Activated T-cell treated with anti-CD3 and anti-CD28 coated beads, Interleukin-2, amount 50 U/mL, for 4 hours (primary cell): ENCODE measurements at regions not wholly inside any gene's neighbourhood (a gene's known extent, or its start where the extent isn't known, plus 50 kb on each side); places are given as distances from the start of the nearest gene placed in this dataset.

ENCODE experiments used
- ATAC-seq, 2 donors: fragments of 200-7000 bp; cut with Tn5 transposase; one replicate each; pipeline ENCODE4 v1.10.0; 2021
- DNase-seq: peaks from one replicate; pipeline ENCODE4 v3.0.0-alpha.2; 2020
- H3K27me3 Mint-ChIP-seq: one replicate; pipeline ENCODE4 v1.8.0; 2021; ENCODE audit warnings: low read depth, mixed read lengths
- H3K36me3 Mint-ChIP-seq: one replicate; pipeline ENCODE4 v1.8.0; 2022; ENCODE audit warnings: mixed read lengths; ENCODE audit not compliant: insufficient read depth
- H3K4me1 Mint-ChIP-seq: one replicate; pipeline ENCODE4 v1.8.0; 2021; ENCODE audit warnings: low read depth, mixed read lengths
- H3K4me3 Mint-ChIP-seq: one replicate; pipeline ENCODE4 v1.8.0; 2021; ENCODE audit warnings: mild to moderate bottlenecking, moderate library complexity, mixed read lengths
- H3K9me3 Mint-ChIP-seq: one replicate; pipeline ENCODE4 v1.8.0; 2021; ENCODE audit warnings: mixed read lengths

DNA sequence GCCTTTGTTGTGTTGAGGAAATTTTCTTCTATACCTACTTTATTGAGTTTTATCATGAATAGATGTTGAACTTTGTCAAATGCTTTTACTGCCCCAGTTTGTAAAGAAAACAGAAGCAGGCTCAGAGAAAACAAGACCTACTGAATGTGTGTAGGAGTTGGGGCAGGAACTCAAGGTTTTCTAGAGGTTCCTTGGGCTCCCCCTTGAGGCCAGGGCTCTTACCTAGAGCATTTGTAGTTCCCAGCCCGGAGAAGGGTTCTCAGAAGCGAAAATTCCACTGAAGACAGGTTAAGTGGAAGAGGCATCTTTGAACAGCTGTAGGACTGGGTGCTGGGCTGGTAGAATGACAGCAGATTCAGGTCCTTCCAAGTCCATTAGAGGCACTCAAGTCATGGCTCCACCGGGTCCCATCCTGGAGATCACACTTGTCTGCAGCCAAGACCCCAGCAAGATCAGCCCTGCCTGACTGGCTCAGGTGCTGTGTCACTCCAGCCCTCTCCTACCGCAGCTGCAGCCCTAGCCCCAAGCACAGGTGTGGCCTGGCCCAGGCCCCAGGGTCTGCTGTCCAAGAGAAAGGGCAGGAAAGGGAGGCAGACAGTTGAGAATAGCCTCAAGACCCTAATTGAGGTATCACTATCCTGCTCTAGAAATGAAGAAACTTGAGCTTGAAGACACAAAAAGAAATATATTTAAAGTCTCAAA lies 425.5 kb downstream of the PCDH20 start:
- ATAC-seq, result no peak
- DNase-seq, result no peak
- Mint-ChIP-seq H3K9me3 (peaks cover 6% of the 10 kb centered on the region), H3K4me1 (no peaks in the 10 kb centered on the region), H3K4me3 (no peak overlapping the region), H3K27me3 (no peaks in the 10 kb centered on the region), H3K36me3 (no peaks in the 10 kb centered on the region)

DNA sequence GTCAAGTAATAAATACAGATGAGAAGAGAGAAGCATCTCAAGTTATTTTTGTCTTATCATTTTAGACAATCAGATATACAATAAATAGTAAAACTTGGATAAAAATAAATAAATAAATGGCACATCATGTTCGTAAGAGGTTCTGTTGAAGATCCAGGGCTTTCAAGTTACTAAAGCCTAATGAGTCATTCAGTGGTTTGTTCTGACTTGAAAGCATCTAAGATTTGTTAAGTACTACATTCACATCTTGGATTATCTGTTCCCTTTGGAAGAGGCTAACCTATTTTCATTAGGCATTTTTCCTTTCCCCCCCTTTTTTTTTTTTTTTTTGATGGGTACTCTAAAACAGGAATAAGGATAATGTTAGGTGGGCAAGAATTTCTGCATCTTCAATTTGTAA lies 429.3 kb downstream of the PCDH20 start:
- Mint-ChIP-seq H3K9me3 (peaks cover 9% of the 10 kb centered on the region), H3K36me3 (no peaks in the 10 kb centered on the region), H3K27me3 (no peaks in the 10 kb centered on the region), H3K4me1 (no peaks in the 10 kb centered on the region), H3K4me3 (no peak overlapping the region)
- DNase-seq (no peak), ATAC-seq (no peak)

DNA sequence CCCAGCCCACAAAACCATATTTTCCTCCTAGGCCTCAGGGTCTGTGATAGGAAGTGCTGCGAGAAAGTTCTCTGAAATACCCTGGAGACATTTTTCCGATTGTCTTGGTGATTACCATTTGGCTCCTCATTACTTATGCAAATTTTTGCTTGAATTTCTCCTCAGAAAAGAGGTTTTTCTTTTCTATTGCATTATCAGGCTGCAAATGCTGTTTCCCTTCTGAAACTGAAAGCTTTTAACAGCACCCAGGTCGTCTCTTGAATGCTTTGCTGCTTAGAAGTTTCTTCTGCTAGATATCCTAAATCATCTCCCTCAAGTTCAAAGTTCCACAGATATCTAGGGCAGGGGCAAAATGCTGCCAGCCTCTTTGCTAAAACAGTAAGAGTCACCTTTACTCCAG lies 434.2 kb downstream of the PCDH20 start:
- Mint-ChIP-seq H3K4me3 (no peak overlapping the region), H3K27me3 (no peaks in the 10 kb centered on the region), H3K36me3 (no peaks in the 10 kb centered on the region), H3K4me1 (no peaks in the 10 kb centered on the region), H3K9me3 (peaks cover 11% of the 10 kb centered on the region)
- DNase-seq (no peak), ATAC-seq (no peak)

DNA sequence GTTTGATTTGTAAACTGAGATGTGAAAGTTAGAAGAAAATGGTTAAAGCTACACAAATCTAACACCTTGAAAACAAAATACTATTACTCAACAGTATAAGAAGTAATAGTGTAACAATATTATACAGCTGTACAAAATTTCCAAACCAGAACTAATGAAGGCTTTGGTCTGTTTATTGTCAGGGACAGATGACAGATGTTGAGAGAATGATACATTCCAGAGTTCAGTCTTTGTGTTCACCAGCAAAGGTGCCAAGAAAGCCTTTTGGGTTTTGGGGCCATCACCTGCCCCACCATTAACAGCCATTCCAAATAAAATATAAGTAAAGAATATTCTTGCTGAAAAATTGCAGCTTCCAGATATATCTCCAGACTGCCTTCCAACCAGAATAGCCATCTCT lies 439.3 kb downstream of the PCDH20 start:
- ATAC-seq (no peak), DNase-seq (no peak)
- Mint-ChIP-seq H3K27me3 (no peaks in the 10 kb centered on the region), H3K4me3 (no peak overlapping the region), H3K4me1 (no peaks in the 10 kb centered on the region), H3K9me3 (peaks cover 10% of the 10 kb centered on the region), H3K36me3 (no peaks in the 10 kb centered on the region)

DNA sequence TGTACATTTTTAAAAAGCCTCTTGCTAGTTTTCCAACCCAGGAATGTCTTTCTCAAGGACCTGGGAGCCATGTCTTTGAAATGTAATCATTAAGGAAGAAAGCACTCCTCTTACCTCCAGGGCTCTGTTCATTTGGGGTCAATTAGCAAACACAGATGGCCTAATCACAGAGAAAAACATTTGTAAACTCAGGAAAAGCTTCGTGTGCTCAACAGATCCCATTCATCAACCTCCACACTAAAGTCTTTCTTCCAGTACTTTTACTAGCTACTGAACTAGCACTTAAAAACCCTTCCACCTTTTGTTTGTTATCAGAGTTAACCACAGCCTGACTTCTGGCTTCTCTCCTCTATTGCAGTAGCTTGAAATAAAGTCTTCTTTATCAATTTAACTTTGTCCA lies 441.4 kb downstream of the PCDH20 start:
- H3K27me3 Mint-ChIP-seq, result no peaks in the 10 kb centered on the region
- H3K4me1 Mint-ChIP-seq, result no peaks in the 10 kb centered on the region
- H3K9me3 Mint-ChIP-seq, result peaks cover 12% of the 10 kb centered on the region
- H3K4me3 Mint-ChIP-seq, result no peak overlapping the region
- no peaks in the 10 kb centered on the region for H3K36me3 Mint-ChIP-seq
- no peak for ATAC-seq
- DNase-seq, result no peak

DNA sequence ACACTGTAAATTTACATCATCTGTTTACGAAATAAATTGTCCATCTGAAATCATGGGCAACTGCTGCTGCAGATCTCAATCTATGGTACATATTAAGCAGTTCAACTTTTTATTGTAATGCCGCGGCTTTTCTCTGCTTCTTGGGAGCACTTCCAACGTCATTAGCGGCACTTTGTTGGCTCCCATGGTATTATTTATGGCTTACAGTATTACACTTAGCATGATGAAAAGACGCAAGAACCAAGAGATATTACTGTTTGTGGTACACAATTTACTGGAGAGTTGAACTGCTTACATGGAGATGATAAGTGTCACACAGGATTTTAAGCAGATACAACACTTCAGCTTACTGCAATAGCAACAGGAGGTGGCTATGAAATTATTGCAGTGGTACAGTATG lies 442.1 kb downstream of the PCDH20 start:
- Mint-ChIP-seq H3K27me3 (no peaks in the 10 kb centered on the region), H3K4me1 (no peaks in the 10 kb centered on the region), H3K4me3 (no peak overlapping the region), H3K9me3 (peaks cover 12% of the 10 kb centered on the region), H3K36me3 (no peaks in the 10 kb centered on the region)
- no peak for ATAC-seq
- no peak for DNase-seq

DNA sequence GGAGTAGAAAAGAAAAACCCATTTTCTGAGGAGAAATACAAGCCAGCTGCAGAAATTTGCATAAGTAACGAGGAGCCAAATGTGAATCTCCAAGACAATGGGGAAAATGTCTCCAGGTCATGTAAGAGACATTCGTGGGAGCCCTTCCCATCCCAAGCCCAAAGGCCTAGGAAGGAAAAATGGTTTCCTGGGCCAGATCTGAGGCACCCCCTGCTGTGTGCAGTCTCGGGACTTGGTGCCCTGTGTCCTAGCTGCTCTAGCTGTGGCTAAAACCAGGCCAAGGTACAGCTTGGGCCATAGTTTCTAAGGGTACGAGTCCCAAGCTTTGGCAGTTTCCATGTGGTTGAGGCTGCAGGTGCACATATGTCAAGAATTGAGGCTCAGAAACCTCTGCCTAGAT lies 444.9 kb downstream of the PCDH20 start:
- H3K9me3 Mint-ChIP-seq, result peaks cover 9% of the 10 kb centered on the region
- ATAC-seq, result no peak
- no peaks in the 10 kb centered on the region for H3K4me1 Mint-ChIP-seq
- DNase-seq, result no peak
- H3K36me3 Mint-ChIP-seq, result no peaks in the 10 kb centered on the region
- no peaks in the 10 kb centered on the region for H3K27me3 Mint-ChIP-seq
- H3K4me3 Mint-ChIP-seq, result no peak overlapping the region

DNA sequence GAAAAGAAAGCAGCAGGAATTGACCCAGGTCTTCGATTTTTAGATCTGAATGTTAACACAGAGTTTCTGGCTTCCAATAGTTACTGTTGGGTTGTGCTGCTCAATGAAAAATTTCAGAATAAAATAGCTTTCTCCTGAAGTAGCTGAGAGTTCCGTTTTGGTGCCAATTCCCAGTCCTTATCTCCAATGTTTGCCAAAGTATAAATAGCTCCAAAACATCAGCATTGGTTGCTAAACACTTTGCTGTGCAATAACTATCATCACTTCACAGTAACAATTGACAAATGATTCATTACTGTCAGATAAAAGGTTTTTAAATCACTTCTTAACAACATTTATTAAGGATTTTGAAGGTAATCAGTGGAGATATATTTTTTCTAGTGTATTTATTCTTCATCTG lies 446.0 kb downstream of the PCDH20 start:
- no peaks in the 10 kb centered on the region for H3K36me3 Mint-ChIP-seq
- no peak for DNase-seq
- H3K4me3 Mint-ChIP-seq, result no peak overlapping the region
- no peaks in the 10 kb centered on the region for H3K4me1 Mint-ChIP-seq
- H3K9me3 Mint-ChIP-seq, result peaks cover 7% of the 10 kb centered on the region
- H3K27me3 Mint-ChIP-seq, result no peaks in the 10 kb centered on the region
- no peak for ATAC-seq

DNA sequence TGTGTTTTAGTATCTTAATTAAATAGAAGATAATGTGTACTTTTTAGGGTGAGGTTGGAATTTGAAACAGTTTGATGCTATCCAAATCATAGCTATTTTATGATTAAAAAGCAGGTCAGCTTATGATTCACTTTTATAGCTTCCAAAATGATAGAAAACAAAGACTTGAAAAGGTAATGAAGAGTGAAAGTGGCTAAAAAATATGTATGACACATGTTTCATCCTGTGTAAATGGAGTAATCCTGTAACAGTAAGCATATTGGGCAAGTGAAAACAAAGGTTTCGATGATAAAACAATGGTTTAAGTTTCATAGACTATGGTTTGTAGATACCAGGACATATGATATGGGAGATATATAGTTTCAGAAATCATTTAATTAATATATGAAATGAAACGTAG lies 456.2 kb downstream of the PCDH20 start:
- DNase-seq (no peak), ATAC-seq (no peak)
- H3K4me3 Mint-ChIP-seq, result no peak overlapping the region
- no peaks in the 10 kb centered on the region for H3K27me3 Mint-ChIP-seq
- H3K36me3 Mint-ChIP-seq, result no peaks in the 10 kb centered on the region
- no peaks in the 10 kb centered on the region for H3K4me1 Mint-ChIP-seq
- peaks cover 20% of the 10 kb centered on the region for H3K9me3 Mint-ChIP-seq

DNA sequence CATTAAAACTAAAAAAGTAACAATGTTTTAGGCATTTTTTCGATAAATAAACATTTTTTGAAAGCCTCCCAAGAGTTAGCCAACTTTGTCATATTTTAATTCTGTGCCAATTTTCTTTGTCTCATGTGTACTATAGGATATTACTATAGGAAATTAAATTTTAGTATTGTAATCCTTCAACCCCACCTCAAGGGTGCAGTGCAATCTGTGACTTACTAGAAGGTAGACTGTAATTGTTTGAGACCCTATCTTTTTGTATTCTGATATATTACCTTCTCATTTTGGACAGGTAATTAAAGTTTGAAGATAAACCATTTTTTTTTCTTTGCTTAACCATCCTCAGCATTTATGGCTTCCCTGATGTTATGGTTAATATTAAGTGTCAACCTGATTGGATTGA lies 457.8 kb downstream of the PCDH20 start:
- H3K9me3 Mint-ChIP-seq, result peaks cover 20% of the 10 kb centered on the region
- no peaks in the 10 kb centered on the region for H3K27me3 Mint-ChIP-seq
- H3K36me3 Mint-ChIP-seq, result no peaks in the 10 kb centered on the region
- H3K4me1 Mint-ChIP-seq, result no peaks in the 10 kb centered on the region
- no peak for ATAC-seq
- no peak overlapping the region for H3K4me3 Mint-ChIP-seq
- no peak for DNase-seq

DNA sequence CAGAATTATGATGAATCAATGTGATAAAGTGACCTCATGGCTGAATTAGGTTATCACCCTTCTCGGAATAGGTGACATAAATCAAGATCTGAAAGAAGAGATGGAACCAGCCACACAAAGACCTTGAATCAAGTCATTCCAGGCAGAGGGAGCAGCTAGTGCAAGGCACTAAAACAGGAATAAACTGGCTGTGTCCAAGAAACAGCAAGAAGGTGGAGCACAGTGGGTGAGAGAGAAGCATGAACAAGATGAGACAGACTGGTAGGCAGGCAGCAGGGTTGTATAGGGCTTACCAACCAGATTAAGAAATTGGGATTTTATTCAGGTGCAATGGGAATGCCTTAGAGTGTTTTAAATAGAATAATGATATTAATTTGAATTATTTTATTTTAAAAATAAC lies 470.3 kb downstream of the PCDH20 start:
- no peaks in the 10 kb centered on the region for H3K36me3 Mint-ChIP-seq
- no peak overlapping the region for H3K4me3 Mint-ChIP-seq
- no peaks in the 10 kb centered on the region for H3K4me1 Mint-ChIP-seq
- peaks cover 12% of the 10 kb centered on the region for H3K9me3 Mint-ChIP-seq
- no peak for DNase-seq
- no peak for ATAC-seq
- no peaks in the 10 kb centered on the region for H3K27me3 Mint-ChIP-seq

DNA sequence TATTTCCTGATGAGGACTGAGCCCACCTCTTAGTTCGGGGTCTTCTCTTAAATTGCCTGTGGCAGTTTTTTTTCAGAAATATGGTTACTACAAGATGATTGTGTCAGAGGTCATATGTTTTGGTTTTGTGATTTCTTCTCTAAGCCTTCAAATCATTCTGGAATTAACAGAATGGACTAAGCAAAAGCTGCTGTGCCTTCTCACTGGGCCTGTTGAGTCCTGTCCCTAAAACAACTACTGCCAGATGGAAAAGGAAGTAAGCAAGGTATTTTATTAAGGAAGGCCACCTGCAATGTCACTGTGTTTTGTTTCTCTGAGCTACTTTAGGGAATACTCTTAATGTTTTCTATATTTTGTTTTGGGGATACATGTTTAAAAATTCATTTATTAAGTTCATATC lies 470.8 kb downstream of the PCDH20 start:
- no peak overlapping the region for H3K4me3 Mint-ChIP-seq
- H3K36me3 Mint-ChIP-seq, result no peaks in the 10 kb centered on the region
- H3K9me3 Mint-ChIP-seq, result peaks cover 9% of the 10 kb centered on the region
- H3K4me1 Mint-ChIP-seq, result no peaks in the 10 kb centered on the region
- no peaks in the 10 kb centered on the region for H3K27me3 Mint-ChIP-seq
- DNase-seq (no peak), ATAC-seq (no peak)

DNA sequence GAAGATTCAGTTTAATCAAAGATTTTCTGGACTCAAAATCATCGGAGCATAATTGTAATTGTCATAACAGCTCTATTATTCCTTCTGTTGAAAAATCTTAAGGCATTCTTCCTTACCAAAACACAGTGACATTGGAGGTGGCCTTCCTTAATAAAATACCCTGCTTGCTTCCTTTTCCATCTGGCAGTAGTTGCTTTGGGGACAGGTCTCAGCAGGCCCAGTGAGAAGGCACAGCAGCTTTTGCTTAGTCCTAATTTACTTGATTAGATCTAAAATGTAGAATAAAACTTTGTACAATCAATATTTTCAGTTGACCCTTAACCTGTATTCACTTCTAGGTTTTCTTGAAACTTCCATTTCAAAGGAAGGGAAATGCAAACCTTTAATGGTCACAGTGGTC lies 471.6 kb downstream of the PCDH20 start:
- Mint-ChIP-seq H3K9me3 (peaks cover 9% of the 10 kb centered on the region), H3K36me3 (no peaks in the 10 kb centered on the region), H3K4me1 (no peaks in the 10 kb centered on the region), H3K4me3 (no peak overlapping the region), H3K27me3 (no peaks in the 10 kb centered on the region)
- DNase-seq (no peak), ATAC-seq (no peak)

DNA sequence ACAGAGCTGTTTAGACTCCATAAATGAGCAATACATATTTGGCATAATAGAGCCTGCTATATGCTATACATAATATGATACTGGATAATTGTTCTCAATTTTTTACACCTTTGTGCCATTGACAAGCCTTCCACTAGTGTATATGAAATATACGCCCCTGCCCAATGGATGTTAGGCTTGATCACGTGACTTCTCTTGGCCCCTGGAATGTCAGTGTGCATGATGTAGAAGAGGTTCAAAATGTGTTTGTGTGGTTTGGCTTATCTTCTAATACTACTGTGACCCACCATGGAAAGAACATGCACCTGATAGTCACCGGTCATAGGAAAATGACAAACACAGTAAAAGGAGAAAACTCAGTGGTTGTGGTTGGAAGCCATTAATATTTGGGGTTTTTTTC lies 479.4 kb downstream of the PCDH20 start:
- ATAC-seq, result no peak

DNA sequence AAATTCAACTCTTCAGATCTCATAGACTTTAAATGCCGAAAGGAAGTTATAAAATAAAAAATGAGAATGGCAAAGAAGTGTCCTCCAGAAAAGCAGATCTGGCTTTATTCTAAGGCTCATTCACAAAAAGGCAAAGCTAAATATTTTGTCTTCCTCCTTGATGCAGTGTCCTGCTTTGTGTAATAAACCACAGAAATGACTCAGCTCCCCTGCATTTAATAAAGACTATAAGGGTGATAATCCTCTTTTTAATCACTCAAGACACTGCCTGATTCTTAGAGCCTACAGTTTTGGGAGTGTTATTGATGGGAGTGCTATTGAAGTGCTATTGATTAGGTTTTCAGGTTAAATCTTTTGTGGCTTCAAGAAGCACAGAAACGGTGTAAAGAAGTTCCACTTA lies 482.0 kb downstream of the PCDH20 start:
- H3K9me3 Mint-ChIP-seq, result no peaks in the 10 kb centered on the region
- no peaks in the 10 kb centered on the region for H3K36me3 Mint-ChIP-seq
- ATAC-seq (no peak), DNase-seq (no peak)
- no peaks in the 10 kb centered on the region for H3K27me3 Mint-ChIP-seq
- no peak overlapping the region for H3K4me3 Mint-ChIP-seq
- no peaks in the 10 kb centered on the region for H3K4me1 Mint-ChIP-seq

More for the DNA sequence above, 479.4 kb downstream of the PCDH20 start:
- Mint-ChIP-seq H3K4me3 (no peak overlapping the region), H3K27me3 (no peaks in the 10 kb centered on the region), H3K36me3 (no peaks in the 10 kb centered on the region), H3K9me3 (no peaks in the 10 kb centered on the region), H3K4me1 (no peaks in the 10 kb centered on the region)
- no peak for DNase-seq
